ENCODE measurements at regions not wholly inside any gene's neighbourhood (a gene's known extent, or its start where the extent isn't known, plus 50 kb on each side); places are given as distances from the start of the nearest gene placed in this dataset.

- H3K79me2 ChIP-seq (ENCODE audit: control insufficient read depth, insufficient read depth, low read length, unreplicated experiment): no peaks in the 10 kb centered on the region
- H3K36me3 ChIP-seq (ENCODE audit: insufficient read depth, low read length): no peaks in the 10 kb centered on the region
- H2AFZ ChIP-seq (ENCODE audit: low read length, unreplicated experiment): no peak overlapping the region
- no peaks in the 10 kb centered on the region for H3K27me3 ChIP-seq (ENCODE audit: insufficient read depth, low read length)
- peak overlapping the region; percentile 49 for H3K27ac ChIP-seq (ENCODE audit: low read depth, low read length)
- no peak overlapping the region for H3K4me3 ChIP-seq (ENCODE audit: low read depth, low read length)
- peaks cover 27% of the 10 kb centered on the region for H3K4me1 ChIP-seq (ENCODE audit: control insufficient read depth, insufficient read depth, low read length, unreplicated experiment)
Observed at GRCh38 chr6:84554074-84554473, 210.3 kb downstream of the TBX18 start.

DNA sequence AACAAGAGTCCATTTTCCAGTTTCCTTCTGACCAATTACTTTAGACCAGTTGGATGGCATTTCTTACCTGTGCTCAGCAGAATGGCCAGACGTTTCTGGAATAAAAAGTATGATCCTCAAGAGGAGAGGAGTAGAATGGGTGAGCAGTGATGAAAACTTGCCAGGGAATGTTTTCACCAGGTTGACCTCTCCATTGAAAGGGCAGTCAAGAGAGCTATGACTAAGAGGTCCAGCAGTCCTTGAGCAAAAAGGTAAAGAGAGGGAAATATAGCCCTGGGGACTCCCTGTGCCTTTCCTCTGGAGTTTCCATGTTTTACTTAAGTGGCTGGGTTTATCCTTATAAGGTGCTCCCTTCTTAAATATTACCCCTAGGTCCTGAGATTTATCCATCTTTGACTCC lies 210.9 kb downstream of the TBX18 start:
- H3K79me2 ChIP-seq (ENCODE audit: control insufficient read depth, insufficient read depth, low read length, unreplicated experiment): no peaks in the 10 kb centered on the region
- peak overlapping the region; percentile 49; the same call in 1 of the 2 replicates for H3K27ac ChIP-seq (ENCODE audit: low read depth, low read length)
- H3K4me3 ChIP-seq (ENCODE audit: low read depth, low read length): no peak overlapping the region
- H3K27me3 ChIP-seq (ENCODE audit: insufficient read depth, low read length): no peaks in the 10 kb centered on the region
- no peak overlapping the region for H2AFZ ChIP-seq (ENCODE audit: low read length, unreplicated experiment)
- peaks cover 27% of the 10 kb centered on the region for H3K4me1 ChIP-seq (ENCODE audit: control insufficient read depth, insufficient read depth, low read length, unreplicated experiment)
- no peaks in the 10 kb centered on the region for H3K36me3 ChIP-seq (ENCODE audit: insufficient read depth, low read length)

DNA sequence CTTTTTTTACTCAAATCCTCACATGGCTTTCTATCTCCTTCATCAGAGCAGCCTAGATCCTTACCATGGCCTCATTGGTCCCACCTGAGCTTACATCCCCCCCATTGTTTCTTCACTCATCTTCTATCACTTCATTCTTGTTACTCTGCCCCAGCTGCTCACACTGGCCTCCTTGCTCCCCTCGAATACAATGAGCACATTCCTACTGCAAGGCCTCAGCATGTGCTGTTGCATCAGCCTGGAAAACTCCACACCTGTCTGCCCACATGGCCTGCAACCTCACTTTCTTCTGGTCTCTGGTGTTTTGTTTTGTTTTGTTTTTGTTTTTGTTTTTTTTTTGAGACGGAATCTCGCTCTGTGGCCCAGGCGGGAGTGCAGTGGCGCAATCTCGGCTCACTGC lies 212.6 kb downstream of the TBX18 start:
- H3K79me2 ChIP-seq (ENCODE audit: control insufficient read depth, insufficient read depth, low read length, unreplicated experiment): no peaks in the 10 kb centered on the region
- no peaks in the 10 kb centered on the region for H3K27me3 ChIP-seq (ENCODE audit: insufficient read depth, low read length)
- no peak overlapping the region for H2AFZ ChIP-seq (ENCODE audit: low read length, unreplicated experiment)
- H3K4me1 ChIP-seq (ENCODE audit: control insufficient read depth, insufficient read depth, low read length, unreplicated experiment): peaks cover 23% of the 10 kb centered on the region
- H3K27ac ChIP-seq (ENCODE audit: low read depth, low read length): no peak overlapping the region
- no peaks in the 10 kb centered on the region for H3K36me3 ChIP-seq (ENCODE audit: insufficient read depth, low read length)
- no peak overlapping the region for H3K4me3 ChIP-seq (ENCODE audit: low read depth, low read length)

- peaks cover 23% of the 10 kb centered on the region for H3K4me1 ChIP-seq (ENCODE audit: control insufficient read depth, insufficient read depth, low read length, unreplicated experiment)
- H3K27me3 ChIP-seq (ENCODE audit: insufficient read depth, low read length): no peaks in the 10 kb centered on the region
- H3K4me3 ChIP-seq (ENCODE audit: low read depth, low read length): no peak overlapping the region
- no peak overlapping the region for H3K27ac ChIP-seq (ENCODE audit: low read depth, low read length)
- no peaks in the 10 kb centered on the region for H3K79me2 ChIP-seq (ENCODE audit: control insufficient read depth, insufficient read depth, low read length, unreplicated experiment)
- no peak overlapping the region for H2AFZ ChIP-seq (ENCODE audit: low read length, unreplicated experiment)
- H3K36me3 ChIP-seq (ENCODE audit: insufficient read depth, low read length): no peaks in the 10 kb centered on the region
Observed at GRCh38 chr6:84549917-84550316, 214.5 kb downstream of the TBX18 start.

DNA sequence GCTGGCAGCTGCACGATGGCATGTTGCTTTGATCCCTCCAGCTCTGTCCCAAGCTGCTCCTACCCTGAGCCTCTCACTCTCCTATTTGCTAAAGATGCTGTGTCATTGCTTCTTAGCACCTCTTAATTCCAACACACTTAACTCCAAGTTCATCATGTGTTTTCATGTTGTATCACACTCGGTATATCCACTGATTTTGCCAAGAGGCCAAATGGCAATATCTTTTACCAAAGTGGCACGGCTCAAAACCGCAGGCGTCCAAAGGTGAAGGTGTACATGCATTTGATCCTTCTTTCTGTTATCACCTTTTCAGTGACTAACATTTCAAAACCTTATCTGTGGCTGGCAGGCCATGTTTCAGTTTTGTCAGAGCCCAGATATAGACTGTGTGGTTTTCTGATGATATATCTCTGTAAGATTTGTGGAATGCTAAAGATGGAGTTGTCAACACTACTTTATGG lies 217.0 kb downstream of the TBX18 start:
- Histone ChIP-seq H3K79me2 (ENCODE audit: control insufficient read depth, insufficient read depth, low read length, unreplicated experiment) (no peaks in the 10 kb centered on the region), H2AFZ (ENCODE audit: low read length, unreplicated experiment) (no peak overlapping the region), H3K36me3 (ENCODE audit: insufficient read depth, low read length) (no peaks in the 10 kb centered on the region), H3K27ac (ENCODE audit: low read depth, low read length) (no peak overlapping the region), H3K27me3 (ENCODE audit: insufficient read depth, low read length) (no peaks in the 10 kb centered on the region), H3K4me3 (ENCODE audit: low read depth, low read length) (no peak overlapping the region), H3K4me1 (ENCODE audit: control insufficient read depth, insufficient read depth, low read length, unreplicated experiment) (peaks cover 6% of the 10 kb centered on the region)

DNA sequence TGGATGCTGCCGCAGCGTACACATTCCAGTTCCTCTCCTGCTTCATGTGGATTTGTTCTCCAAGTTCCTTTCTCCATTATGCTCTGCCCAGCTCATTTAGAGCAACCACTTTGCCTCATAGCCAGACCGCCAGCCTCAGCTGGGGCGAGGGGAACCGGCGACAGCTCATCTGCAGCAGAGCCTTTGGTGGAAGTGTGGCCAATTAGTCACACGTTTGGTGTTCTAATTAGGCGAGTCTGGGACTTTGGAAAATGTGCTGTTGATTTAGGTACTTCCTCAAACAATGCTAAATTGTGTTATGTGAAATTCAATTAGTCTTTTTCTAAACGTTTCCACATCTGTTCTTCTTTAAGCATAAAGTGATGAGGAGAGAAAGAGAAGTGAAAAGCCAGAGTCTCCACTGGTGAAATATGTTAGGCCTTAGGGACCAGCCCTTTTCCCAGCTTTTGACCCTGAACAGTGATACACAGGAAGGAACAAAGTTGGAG lies 217.9 kb downstream of the TBX18 start:
- Histone ChIP-seq H3K79me2 (ENCODE audit: control insufficient read depth, insufficient read depth, low read length, unreplicated experiment) (no peaks in the 10 kb centered on the region), H3K27ac (ENCODE audit: low read depth, low read length) (no peak overlapping the region), H3K4me3 (ENCODE audit: low read depth, low read length) (no peak overlapping the region), H3K36me3 (ENCODE audit: insufficient read depth, low read length) (no peaks in the 10 kb centered on the region), H3K4me1 (ENCODE audit: control insufficient read depth, insufficient read depth, low read length, unreplicated experiment) (peaks cover 6% of the 10 kb centered on the region), H2AFZ (ENCODE audit: low read length, unreplicated experiment) (peak overlapping the region; percentile 2), H3K27me3 (ENCODE audit: insufficient read depth, low read length) (no peaks in the 10 kb centered on the region)

- no peaks in the 10 kb centered on the region for H3K27me3 ChIP-seq (ENCODE audit: insufficient read depth, low read length)
- H2AFZ ChIP-seq (ENCODE audit: low read length, unreplicated experiment): no peak overlapping the region
- no peaks in the 10 kb centered on the region for H3K36me3 ChIP-seq (ENCODE audit: insufficient read depth, low read length)
- no peaks in the 10 kb centered on the region for H3K79me2 ChIP-seq (ENCODE audit: control insufficient read depth, insufficient read depth, low read length, unreplicated experiment)
- no peaks in the 10 kb centered on the region for H3K4me1 ChIP-seq (ENCODE audit: control insufficient read depth, insufficient read depth, low read length, unreplicated experiment)
- no peak overlapping the region for H3K27ac ChIP-seq (ENCODE audit: low read depth, low read length)
- no peak overlapping the region for H3K4me3 ChIP-seq (ENCODE audit: low read depth, low read length)
Observed at GRCh38 chr6:84539122-84539856, 225.1 kb downstream of the TBX18 start.

DNA sequence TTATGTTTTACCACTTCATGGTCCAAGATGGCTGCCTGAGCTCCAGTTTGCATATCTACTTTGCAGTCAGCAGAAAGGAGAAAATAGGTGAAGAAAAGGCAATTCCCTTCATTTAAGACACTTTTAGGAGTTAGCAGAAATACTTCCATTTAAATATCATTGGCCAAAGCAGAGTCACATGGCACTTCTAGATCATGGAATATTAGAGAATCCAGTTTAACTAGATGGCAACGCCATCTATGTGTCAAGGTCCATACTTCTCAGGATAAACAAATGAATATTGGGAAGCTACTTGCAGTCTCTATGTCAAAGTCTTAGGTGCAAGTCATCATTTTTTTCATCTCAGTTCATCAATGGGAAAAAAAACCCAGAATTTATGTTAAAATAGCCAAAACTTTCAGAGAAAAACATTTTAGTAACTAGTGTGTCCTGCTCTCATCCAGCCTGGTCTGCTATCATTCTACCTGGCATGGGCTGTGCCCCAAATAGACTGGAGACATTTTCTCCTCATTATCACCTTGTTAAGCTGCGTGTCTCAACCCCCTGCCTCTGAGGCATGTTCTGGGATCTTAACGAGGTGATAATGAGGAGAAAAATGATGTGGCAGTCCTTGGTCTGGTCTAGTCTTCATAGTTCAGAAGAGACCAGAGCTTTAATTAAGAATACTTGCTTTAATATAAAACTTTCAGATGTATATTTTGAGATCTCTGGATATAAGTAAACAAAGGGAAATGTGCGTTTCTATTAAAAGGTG lies 227.3 kb downstream of the TBX18 start:
- no peak overlapping the region for H3K4me3 ChIP-seq (ENCODE audit: low read depth, low read length)
- H3K4me1 ChIP-seq (ENCODE audit: control insufficient read depth, insufficient read depth, low read length, unreplicated experiment): no peaks in the 10 kb centered on the region
- H3K36me3 ChIP-seq (ENCODE audit: insufficient read depth, low read length): no peaks in the 10 kb centered on the region
- no peak overlapping the region for H3K27ac ChIP-seq (ENCODE audit: low read depth, low read length)
- no peaks in the 10 kb centered on the region for H3K79me2 ChIP-seq (ENCODE audit: control insufficient read depth, insufficient read depth, low read length, unreplicated experiment)
- H3K27me3 ChIP-seq (ENCODE audit: insufficient read depth, low read length): no peaks in the 10 kb centered on the region
- peak overlapping the region; percentile 52 for H2AFZ ChIP-seq (ENCODE audit: low read length, unreplicated experiment)

GRCh38 chr6:84528201-84528600 lies 236.2 kb downstream of the TBX18 start:
- peaks cover 18% of the 10 kb centered on the region for H3K4me1 ChIP-seq (ENCODE audit: control insufficient read depth, insufficient read depth, low read length, unreplicated experiment)
- no peaks in the 10 kb centered on the region for H3K27me3 ChIP-seq (ENCODE audit: insufficient read depth, low read length)
- H3K79me2 ChIP-seq (ENCODE audit: control insufficient read depth, insufficient read depth, low read length, unreplicated experiment): no peaks in the 10 kb centered on the region
- H3K36me3 ChIP-seq (ENCODE audit: insufficient read depth, low read length): no peaks in the 10 kb centered on the region
- no peak overlapping the region for H3K4me3 ChIP-seq (ENCODE audit: low read depth, low read length)
- H2AFZ ChIP-seq (ENCODE audit: low read length, unreplicated experiment): no peak overlapping the region
- no peak overlapping the region for H3K27ac ChIP-seq (ENCODE audit: low read depth, low read length)

DNA sequence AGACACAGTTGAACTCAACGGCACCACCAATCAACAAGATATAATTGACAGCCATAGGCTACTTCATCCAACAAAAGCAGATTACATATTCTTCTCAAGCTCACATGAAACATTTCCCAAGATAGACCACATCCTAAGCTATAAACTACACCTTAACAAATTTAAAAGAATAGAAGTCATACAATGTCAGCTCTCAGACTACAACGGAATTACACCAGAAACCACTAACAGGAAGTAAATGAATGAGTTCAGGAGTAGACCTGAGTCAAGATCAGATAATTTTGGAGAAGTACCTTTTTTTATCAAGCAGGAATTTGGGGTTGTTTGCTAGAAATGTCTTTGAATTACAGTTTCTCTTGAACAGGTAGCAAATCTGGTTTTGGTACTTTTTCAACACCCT lies 237.8 kb downstream of the TBX18 start:
- Histone ChIP-seq H3K4me1 (ENCODE audit: control insufficient read depth, insufficient read depth, low read length, unreplicated experiment) (peaks cover 33% of the 10 kb centered on the region), H3K79me2 (ENCODE audit: control insufficient read depth, insufficient read depth, low read length, unreplicated experiment) (no peaks in the 10 kb centered on the region), H2AFZ (ENCODE audit: low read length, unreplicated experiment) (no peak overlapping the region), H3K27me3 (ENCODE audit: insufficient read depth, low read length) (no peaks in the 10 kb centered on the region), H3K4me3 (ENCODE audit: low read depth, low read length) (no peak overlapping the region), H3K27ac (ENCODE audit: low read depth, low read length) (no peak overlapping the region), H3K36me3 (ENCODE audit: insufficient read depth, low read length) (no peaks in the 10 kb centered on the region)

DNA sequence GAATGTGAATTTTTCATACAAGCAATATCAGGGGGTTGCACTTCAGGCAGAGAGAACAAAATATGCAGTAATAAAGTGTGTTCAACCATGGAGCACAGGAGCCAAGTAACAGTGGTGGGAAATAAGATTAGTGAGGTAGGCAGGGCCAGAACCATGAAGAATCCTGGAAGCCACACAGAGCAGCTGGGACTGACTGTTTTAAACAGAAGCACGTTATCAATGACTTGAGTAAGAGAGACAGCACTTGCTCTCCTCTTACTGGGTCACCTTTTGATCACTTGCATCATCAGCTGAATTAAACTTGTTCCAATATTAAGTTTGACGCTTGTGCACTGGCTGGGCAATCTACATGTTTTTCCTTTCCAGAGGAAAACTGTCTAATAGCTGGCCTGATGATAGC lies 238.5 kb downstream of the TBX18 start:
- no peak overlapping the region for H3K4me3 ChIP-seq (ENCODE audit: low read depth, low read length)
- no peak overlapping the region for H3K27ac ChIP-seq (ENCODE audit: low read depth, low read length)
- H3K36me3 ChIP-seq (ENCODE audit: insufficient read depth, low read length): no peaks in the 10 kb centered on the region
- H3K27me3 ChIP-seq (ENCODE audit: insufficient read depth, low read length): no peaks in the 10 kb centered on the region
- H3K79me2 ChIP-seq (ENCODE audit: control insufficient read depth, insufficient read depth, low read length, unreplicated experiment): no peaks in the 10 kb centered on the region
- H3K4me1 ChIP-seq (ENCODE audit: control insufficient read depth, insufficient read depth, low read length, unreplicated experiment): peaks cover 40% of the 10 kb centered on the region
- no peak overlapping the region for H2AFZ ChIP-seq (ENCODE audit: low read length, unreplicated experiment)
